IMR-90 (cell line): ENCODE measurements at regions not wholly inside any gene's neighbourhood (a gene's known extent, or its start where the extent isn't known, plus 50 kb on each side); places are given as distances from the start of the nearest gene placed in this dataset.

Experiments
- ATAC-seq: fragments of 200-7000 bp; cut with Tn5 transposase; 2 replicates; pipeline ENCODE4 v1.9.1; 2020; ENCODE audit warnings: low read depth, mild to moderate bottlenecking, moderate library complexity
- BruUV-seq: library from RNA; stranded (reverse); fragments of 400-500 nt; replicated peaks from 2 replicates; lab custom pipeline; 2021; lab: Mats Ljungman, UMichigan
- CTCF ChIA-PET: fragments of 300-600 bp; formaldehyde crosslinking; extraction: SDS; loops from one replicate; lab custom pipeline; 2021; ENCODE audit warnings: antibody characterized with exemption; lab: Yijun Ruan, JAX
- POLR2A ChIA-PET: fragments of 300-600 bp; sonication (Branson Sonifier 250); formaldehyde crosslinking; loops from one replicate; lab custom pipeline; 2022; ENCODE audit warnings: antibody characterized with exemption; ENCODE audit not compliant: unreplicated experiment; lab: Charles Lee
- DNase-seq: peaks from one replicate; pipeline ENCODE4 v3.0.0; 2013
- H2AFZ ChIP-seq: replicated peaks from 2 replicates; pipeline ENCODE3; 2013; ENCODE audit warnings: low read length, mild to moderate bottlenecking; ENCODE audit not compliant: poor library complexity
- H2AK5ac ChIP-seq: 2 replicates; pipeline ENCODE4 v1.6.1; 2013; ENCODE audit warnings: low read depth, low read length, inconsistent platforms
- H2AK9ac ChIP-seq: replicated peaks from 2 replicates; pipeline ENCODE3; 2013; ENCODE audit warnings: mild to moderate bottlenecking, low read depth, low read length, moderate library complexity; ENCODE audit not compliant: poor library complexity
- H2BK120ac ChIP-seq: 2 replicates; pipeline ENCODE4 v1.6.1; 2013; ENCODE audit warnings: low read depth, low read length, inconsistent platforms
- H2BK15ac ChIP-seq: 3 replicates; pipeline ENCODE4 v1.6.1; 2013; ENCODE audit warnings: low read depth, low read length, inconsistent platforms
- H2BK20ac ChIP-seq: 2 replicates; pipeline ENCODE4 v1.6.1; 2013; ENCODE audit warnings: low read depth, mild to moderate bottlenecking, inconsistent platforms, low read length, moderate library complexity
- H2BK5ac ChIP-seq: 2 replicates; pipeline ENCODE4 v1.6.1; 2013; ENCODE audit warnings: mild to moderate bottlenecking, low read depth, low read length, inconsistent platforms; ENCODE audit not compliant: poor library complexity, severe bottlenecking
- H3K14ac ChIP-seq: replicated peaks from 2 replicates; pipeline ENCODE4 v1.6.1; 2013; ENCODE audit warnings: low read depth, low read length, inconsistent platforms
- H3K18ac ChIP-seq: 2 replicates; pipeline ENCODE4 v1.6.1; 2013; ENCODE audit warnings: low read depth, low read length, control low read depth
- H3K23ac ChIP-seq: 2 replicates; pipeline ENCODE4 v1.6.1; 2013; ENCODE audit warnings: low read depth, low read length, inconsistent platforms
- H3K27ac ChIP-seq: 2 replicates; pipeline ENCODE4 v1.5.1; 2013; ENCODE audit warnings: mild to moderate bottlenecking, control low read depth, low read length; ENCODE audit not compliant: insufficient read depth
- H3K27me3 ChIP-seq: 2 replicates; pipeline ENCODE4 v1.6.1; 2013; ENCODE audit warnings: low read length; ENCODE audit not compliant: control insufficient read depth, insufficient read depth
- H3K36me3 ChIP-seq: 2 replicates; pipeline ENCODE4 v1.6.1; 2013; ENCODE audit warnings: low read length, mixed read lengths; ENCODE audit not compliant: control insufficient read depth, insufficient read depth
- H3K4ac ChIP-seq: 2 replicates; pipeline ENCODE4 v1.6.1; 2013; ENCODE audit warnings: low read depth, low read length, inconsistent platforms
- H3K4me1 ChIP-seq: 2 replicates; pipeline ENCODE4 v1.6.1; 2013; ENCODE audit warnings: low read length, mixed read lengths; ENCODE audit not compliant: control insufficient read depth, insufficient read depth
- H3K4me2 ChIP-seq: 2 replicates; pipeline ENCODE4 v1.6.1; 2013; ENCODE audit warnings: low read depth, mild to moderate bottlenecking, control low read depth, low read length, moderate library complexity
- H3K4me3 ChIP-seq: 2 replicates; pipeline ENCODE4 v1.5.1; 2013; ENCODE audit warnings: low read depth, mild to moderate bottlenecking, control low read depth, low read length, moderate library complexity; ENCODE audit not compliant: insufficient read depth
- H3K56ac ChIP-seq: 2 replicates; pipeline ENCODE4 v1.6.1; 2013; ENCODE audit warnings: low read length, inconsistent platforms; ENCODE audit not compliant: insufficient read depth; ENCODE audit errors: extremely low read depth
- H3K79me1 ChIP-seq, 2 experiments: 2 replicates each; pipeline ENCODE4 v1.6.1; 2013; ENCODE audit warnings: low read length in 2 of 2, inconsistent platforms in 1 of 2, low read depth in 1 of 2
- H3K9ac ChIP-seq: 2 replicates; pipeline ENCODE4 v1.6.1; 2013; ENCODE audit warnings: low read depth, low read length, control low read depth
- H3K9me1 ChIP-seq: 2 replicates; pipeline ENCODE4 v1.6.1; 2013; ENCODE audit warnings: low read length, inconsistent platforms; ENCODE audit not compliant: insufficient read depth
- H3K9me3 ChIP-seq: 2 replicates; pipeline ENCODE4 v1.6.1; 2013; ENCODE audit warnings: low read length; ENCODE audit not compliant: control insufficient read depth, insufficient read depth
- H4K20me1 ChIP-seq: 2 replicates; pipeline ENCODE4 v1.6.1; 2013; ENCODE audit warnings: low read length, inconsistent platforms; ENCODE audit not compliant: insufficient read depth
- H4K5ac ChIP-seq: 2 replicates; pipeline ENCODE4 v1.6.1; 2013; ENCODE audit warnings: mild to moderate bottlenecking, low read depth, low read length, control low read depth
- H4K8ac ChIP-seq, 2 experiments: 2 replicates each; pipeline ENCODE4 v1.6.1; 2013; ENCODE audit warnings: low read depth in 2 of 2, low read length in 2 of 2, control low read depth in 1 of 2, inconsistent platforms in 1 of 2
- H4K91ac ChIP-seq: 2 replicates; pipeline ENCODE4 v1.6.1; 2013; ENCODE audit warnings: low read depth, low read length, inconsistent platforms; ENCODE audit not compliant: insufficient read depth
- CEBPB ChIP-seq: IDR thresholded peaks from 2 replicates; pipeline ENCODE4 v1.6.1; 2012; ENCODE audit warnings: low read depth, low read length, improper control_type of control experiment
- FOS ChIP-seq: fragments of 150-350 bp; IDR thresholded peaks from 2 replicates; pipeline ENCODE4 v1.6.1; 2016; ENCODE audit warnings: low read depth, low read length
- MAZ ChIP-seq: IDR thresholded peaks from 2 replicates; pipeline ENCODE4 v1.6.1; 2012; ENCODE audit warnings: low read depth, mild to moderate bottlenecking, low read length, improper control_type of control experiment, moderate library complexity, borderline replicate concordance
- WGBS, 2 experiments: methylation state at CpG; one replicate each; pipeline versions ENCODE4 v1.1.5 to v1.1.7; 2013; ENCODE audit warnings: missing lambda C conversion rate in 2 of 2; ENCODE audit not compliant: insufficient read length in 1 of 2; ENCODE audit errors: extremely low coverage in 2 of 2; 5-methylcytosine and 5-hydroxymethylcytosine counted together
- dilution Hi-C: fragments of 300-500 bp; cut with HindIII; formaldehyde crosslinking; loops from one replicate; pipeline ENCODE4 v1.14.3; 2018; ENCODE audit warnings: low sequenced_read_pairs; ENCODE audit not compliant: unreplicated experiment
- in situ Hi-C: fragments of 300-500 bp; cut with MboI; formaldehyde crosslinking; loops from 3 replicates; pipeline ENCODE4 v1.14.3; 2019; ENCODE audit warnings: low sequenced_read_pairs, inconsistent platforms, mixed read lengths
- intact Hi-C: fragments of 100-400 bp; cut with micrococcal nuclease; formaldehyde crosslinking; loops from 2 replicates; pipeline ENCODE4 v1.10.0; 2022

DNA sequence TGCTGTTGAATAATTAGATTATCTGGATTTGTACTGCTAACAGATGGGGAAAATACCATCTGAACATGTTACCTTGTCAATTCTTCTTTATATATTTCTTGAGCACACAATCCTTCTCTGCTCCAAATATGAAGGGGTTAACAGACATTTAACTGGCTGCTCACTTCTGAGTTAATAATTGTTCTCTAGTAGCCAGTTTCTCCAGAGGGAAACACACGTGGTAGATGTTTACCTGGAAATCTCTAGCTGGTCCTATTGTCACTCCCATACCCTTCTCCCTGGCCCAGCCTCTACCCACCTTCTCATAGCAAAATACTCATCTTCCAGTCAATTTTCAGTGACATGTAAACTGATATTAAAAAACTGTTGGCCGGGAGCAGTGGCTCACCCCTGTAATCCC, 101.5 kb upstream of the ZNF462 start:
- Histone ChIP-seq H2BK20ac (no peak overlapping the region), H3K9me3 (no peaks in the 10 kb centered on the region), H2AK5ac (no peak overlapping the region), H3K4me2 (no peak overlapping the region), H3K9me1 (no peaks in the 10 kb centered on the region), H2BK5ac (no peak overlapping the region), H3K4me1 (no peaks in the 10 kb centered on the region), H2AK9ac (no peak overlapping the region), H3K27ac (no peak overlapping the region), H3K18ac (no peak overlapping the region), H3K9ac (no peak overlapping the region), H4K8ac (no peak overlapping the region), H3K23ac (no peak overlapping the region), H4K91ac (no peak overlapping the region), H3K27me3 (no peaks in the 10 kb centered on the region), H3K36me3 (no peaks in the 10 kb centered on the region), H4K5ac (no peak overlapping the region), H3K79me1 (no peaks in the 10 kb centered on the region), H2BK120ac (no peak overlapping the region), H3K14ac (no peak overlapping the region), H2AFZ (no peak overlapping the region), H2BK15ac (no peak overlapping the region), H3K4me3 (no peak overlapping the region), H3K4ac (no peak overlapping the region), H4K20me1 (no peaks in the 10 kb centered on the region), H3K56ac (no peak overlapping the region)
- ChIA-PET CTCF (no interaction called here), POLR2A (no interaction called here)
- TF ChIP-seq MAZ: no peak
- no peak for TF ChIP-seq FOS
- no peak for TF ChIP-seq CEBPB
- in situ Hi-C loops (no loop called here), dilution Hi-C loops (no loop called here), intact Hi-C loops (no loop called here)
- DNase-seq (no peak), ATAC-seq (no peak)
- WGBS, 2 experiments: 80% methylated on average over 1 of the region's 2 CpGs; no CpG with 5 or more reads in 1 of the 2 experiments
- BruUV-seq: no TSS peak
